Left ventricle myocardium superior (tissue), 1 donor: ENCODE measurements at regions not wholly inside any gene's neighbourhood (a gene's known extent, or its start where the extent isn't known, plus 50 kb on each side); places are given as distances from the start of the nearest gene placed in this dataset.
"Not testable (repeated sequence)": the region's sequence is repeated elsewhere in the genome, so short reads cannot be mapped to it uniquely, and the experiment has no call there.

ENCODE experiments used
- ATAC-seq: fragments of 200-7000 bp; cut with Tn5 transposase; one replicate; pipeline ENCODE4 v1.9.1; 2020; ENCODE audit warnings: mild to moderate bottlenecking, moderate library complexity
- DNase-seq: peaks from one replicate; pipeline ENCODE4 v3.0.0-alpha.2; 2020
- intact Hi-C: fragments of 100-400 bp; cut with micrococcal nuclease; formaldehyde crosslinking; loops from one replicate; pipeline ENCODE4 v1.11.0; 2022
- donor health status: DM: no; HTN: yes; CAD: no; lungs with severe emphysema.

GRCh38 chr19:28606269-28607032, 606.5 kb downstream of the UQCRFS1 start:
- intact Hi-C loops, result no loop called here
- DNase-seq (no peak), ATAC-seq (no peak)

- DNase-seq (no peak), ATAC-seq (no peak)
- intact Hi-C loops, result no loop called here
Measured at GRCh38 chr19:28605501-28606268, 607.3 kb downstream of the UQCRFS1 start.

GRCh38 chr19:28603453-28603852, 609.5 kb downstream of the UQCRFS1 start:
- DNase-seq (no peak), ATAC-seq (no peak)
- intact Hi-C loops, result no loop called here

- DNase-seq (no peak), ATAC-seq (no peak)
- intact Hi-C loops, result no loop called here
Measured at GRCh38 chr19:28602675-28603298, 610.2 kb downstream of the UQCRFS1 start.

GRCh38 chr19:28601723-28602440, 611.1 kb downstream of the UQCRFS1 start:
- DNase-seq (no peak), ATAC-seq (no peak)
- intact Hi-C loops, result no loop called here

GRCh38 chr19:28598861-28599260, 614.1 kb downstream of the UQCRFS1 start:
- ATAC-seq (no peak), DNase-seq (no peak)
- intact Hi-C loops, result no loop called here

- DNase-seq, result no peak
- intact Hi-C loops, result no loop called here
- no peak for ATAC-seq
Measured at GRCh38 chr19:28596561-28597071, 616.3 kb downstream of the UQCRFS1 start.

GRCh38 chr19:28595722-28596480, 617.0 kb downstream of the UQCRFS1 start:
- ATAC-seq (no peak), DNase-seq (no peak)
- intact Hi-C loops, result no loop called here

- no peak for ATAC-seq
- intact Hi-C loops, result no loop called here
- DNase-seq, result no peak
Measured at GRCh38 chr19:28594737-28595136, 618.2 kb downstream of the UQCRFS1 start.

- intact Hi-C loops, DNase-seq: not testable (repeated sequence)
Measured at GRCh38 chr19:28589991-28590411, 623.0 kb downstream of the UQCRFS1 start.

GRCh38 chr19:28586474-28586873, 626.5 kb downstream of the UQCRFS1 start:
- DNase-seq (no peak), ATAC-seq (no peak)
- intact Hi-C loops, result no loop called here

More at GRCh38 chr19:28589991-28590411, 623.0 kb downstream of the UQCRFS1 start:
- not testable (repeated sequence) for ATAC-seq

GRCh38 chr19:28585796-28586195, 627.2 kb downstream of the UQCRFS1 start:
- no peak for DNase-seq
- intact Hi-C loops, result no loop called here
- ATAC-seq, result no peak

GRCh38 chr19:28583713-28584112, 629.2 kb downstream of the UQCRFS1 start:
- intact Hi-C loops, result no loop called here
- ATAC-seq (no peak), DNase-seq (no peak)

GRCh38 chr19:28583242-28583641, 629.7 kb downstream of the UQCRFS1 start:
- DNase-seq (no peak), ATAC-seq (no peak)
- intact Hi-C loops, result no loop called here

GRCh38 chr19:28582796-28583195, 630.2 kb downstream of the UQCRFS1 start:
- intact Hi-C loops, result no loop called here
- ATAC-seq (no peak), DNase-seq (no peak)

GRCh38 chr19:28582344-28582743, 630.6 kb downstream of the UQCRFS1 start:
- ATAC-seq, result no peak
- intact Hi-C loops, result no loop called here
- no peak for DNase-seq

GRCh38 chr19:28581468-28581770, 631.5 kb downstream of the UQCRFS1 start:
- DNase-seq (no peak), ATAC-seq (no peak)
- intact Hi-C loops, result no loop called here

- ATAC-seq (no peak), DNase-seq (no peak)
Measured at GRCh38 chr19:28578786-28579505, 634.0 kb downstream of the UQCRFS1 start.

More at GRCh38 chr19:28578786-28579505, 634.0 kb downstream of the UQCRFS1 start:
- intact Hi-C loops, result no loop called here
